GM21447 (cell line): ENCODE measurements at regions not wholly inside any gene's neighbourhood (a gene's known extent, or its start where the extent isn't known, plus 50 kb on each side); places are given as distances from the start of the nearest gene placed in this dataset.
"Not testable (repeated sequence)": the region's sequence is repeated elsewhere in the genome, so short reads cannot be mapped to it uniquely, and the experiment has no call there.

ENCODE experiments used
- ATAC-seq: cut with Tn5 transposase; IDR thresholded peaks from one replicate; pipeline ENCODE4 v1.9.1; 2021; ENCODE audit not compliant: unreplicated experiment

DNA sequence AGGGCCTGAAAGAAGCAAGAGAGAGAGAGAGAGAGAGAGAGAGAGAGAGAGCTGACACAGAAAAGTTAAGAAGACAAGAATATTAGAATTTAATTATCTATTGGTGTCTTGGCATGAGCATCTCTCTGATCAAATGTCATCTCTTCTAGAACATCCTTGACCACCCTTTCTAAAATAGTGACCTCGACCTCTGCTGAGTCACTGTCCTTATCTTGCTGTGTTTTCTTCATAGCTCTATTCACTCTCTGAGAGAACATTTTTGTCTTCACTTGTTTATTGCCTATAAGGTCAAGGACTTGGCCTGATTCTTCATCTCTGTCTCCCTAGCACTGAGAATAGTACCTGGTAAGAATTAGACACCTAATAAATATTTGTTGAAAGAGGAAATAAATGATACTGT lies 383.8 kb upstream of the RPS23 start:
- no peak for ATAC-seq

DNA sequence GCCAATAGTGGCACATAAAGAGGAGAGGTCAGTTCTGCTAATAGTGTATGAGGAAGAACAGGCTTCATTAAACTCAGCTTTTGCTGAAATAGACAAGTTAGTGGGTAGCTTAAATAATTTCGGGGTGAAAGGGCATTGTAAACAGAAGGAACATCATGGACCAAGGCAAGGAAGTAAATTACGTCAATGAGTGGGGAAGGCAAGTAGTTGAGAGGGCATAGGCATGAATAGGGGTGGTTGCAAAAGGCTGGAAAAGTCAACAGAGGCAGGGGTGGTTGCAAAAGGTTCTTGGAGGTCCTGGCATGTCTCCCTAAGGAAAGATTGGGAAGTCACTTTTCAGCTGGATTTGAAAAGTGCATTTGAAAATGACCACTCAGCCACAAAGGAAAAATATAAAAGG lies 383.3 kb upstream of the RPS23 start:
- ATAC-seq: no peak

DNA sequence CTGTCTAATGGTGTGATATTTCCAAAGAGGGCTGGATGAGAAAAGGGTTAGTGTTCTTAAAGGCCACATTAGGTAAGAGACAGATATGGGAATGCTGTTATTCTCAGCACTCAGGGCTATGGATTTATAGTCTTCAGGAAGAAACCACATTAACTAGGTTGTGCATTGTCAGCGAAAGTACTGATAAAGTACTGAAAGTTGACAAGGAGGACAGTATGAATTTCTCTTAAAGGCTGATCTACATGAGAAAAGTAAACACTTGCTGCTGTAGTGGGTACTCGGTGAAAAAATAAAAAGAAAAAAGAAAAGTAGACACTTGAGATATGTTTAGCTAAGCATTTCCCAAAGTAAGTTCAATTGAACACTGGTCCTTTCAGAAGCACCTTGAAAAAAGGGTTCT lies 381.0 kb upstream of the RPS23 start:
- ATAC-seq: no peak

DNA sequence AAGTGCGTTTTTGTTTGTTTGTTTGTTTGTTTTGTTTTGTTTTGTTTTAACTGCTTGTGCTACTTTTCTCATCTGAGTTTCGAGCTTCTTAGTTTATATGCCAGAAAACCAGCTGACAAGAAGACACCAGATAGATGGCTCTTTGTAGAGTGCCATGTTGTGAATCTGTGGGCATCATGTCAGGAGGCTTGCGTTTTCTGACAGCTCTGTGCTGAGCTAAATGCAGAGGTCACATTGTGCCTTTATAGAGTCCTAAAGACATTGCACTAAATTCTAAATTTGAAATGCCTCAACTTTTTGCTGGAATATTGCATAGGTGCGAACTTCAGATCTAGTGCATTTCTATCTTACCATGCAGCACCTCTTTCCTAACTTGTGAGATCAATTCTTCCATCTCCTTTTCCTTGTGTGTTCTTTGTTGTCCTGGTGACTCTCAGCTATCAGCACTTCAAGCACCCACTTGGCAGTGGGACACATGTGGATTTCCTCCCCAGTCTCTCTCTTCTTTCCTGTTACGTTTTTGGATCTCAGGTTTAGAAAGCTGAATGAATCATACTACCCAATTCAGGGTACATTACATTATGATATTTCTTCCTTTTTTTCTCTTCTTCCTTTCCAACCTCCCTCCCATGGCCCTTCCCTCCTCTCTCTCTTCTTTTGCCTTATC lies 379.0 kb upstream of the RPS23 start:
- no peak for ATAC-seq

DNA sequence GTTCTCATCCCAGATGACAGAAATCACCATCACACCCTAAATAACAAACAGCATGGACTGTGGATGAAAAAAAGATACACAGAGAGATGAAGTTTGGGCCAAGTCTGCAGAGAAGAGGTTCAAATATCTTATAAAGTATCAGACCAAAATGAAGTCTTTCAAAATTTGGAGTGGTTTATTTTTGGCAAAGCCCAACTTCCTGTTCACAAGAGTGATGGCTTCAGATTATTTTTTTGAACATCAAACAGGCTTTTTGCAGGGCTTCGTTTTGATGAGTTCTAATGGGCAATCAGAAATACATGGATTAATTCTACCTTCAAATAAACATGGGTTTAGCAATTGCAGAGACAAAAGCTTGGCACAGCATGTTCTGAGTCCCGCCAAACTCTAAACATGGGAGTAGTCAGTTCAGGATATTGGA lies 378.2 kb upstream of the RPS23 start:
- ATAC-seq: no peak

DNA sequence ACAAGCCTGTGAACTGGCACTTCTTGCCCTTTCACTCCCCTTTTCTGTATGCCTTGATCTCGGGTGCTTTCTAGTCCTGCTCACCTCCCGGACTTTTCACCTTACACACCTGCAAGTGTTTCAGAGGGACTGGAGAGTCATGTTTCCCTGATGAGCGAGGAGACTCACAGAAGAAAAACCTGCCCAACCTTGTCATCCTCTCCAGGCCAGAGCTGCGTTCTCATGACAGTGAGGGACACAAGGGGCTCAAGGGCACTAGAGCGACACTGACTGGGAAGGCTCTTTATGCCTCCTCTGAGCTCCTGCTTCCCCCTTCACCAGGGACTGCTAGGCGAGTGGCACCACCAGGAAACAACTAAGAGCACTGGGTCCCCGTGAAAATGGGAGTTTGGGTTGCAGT lies 376.9 kb upstream of the RPS23 start:
- ATAC-seq: no peak

DNA sequence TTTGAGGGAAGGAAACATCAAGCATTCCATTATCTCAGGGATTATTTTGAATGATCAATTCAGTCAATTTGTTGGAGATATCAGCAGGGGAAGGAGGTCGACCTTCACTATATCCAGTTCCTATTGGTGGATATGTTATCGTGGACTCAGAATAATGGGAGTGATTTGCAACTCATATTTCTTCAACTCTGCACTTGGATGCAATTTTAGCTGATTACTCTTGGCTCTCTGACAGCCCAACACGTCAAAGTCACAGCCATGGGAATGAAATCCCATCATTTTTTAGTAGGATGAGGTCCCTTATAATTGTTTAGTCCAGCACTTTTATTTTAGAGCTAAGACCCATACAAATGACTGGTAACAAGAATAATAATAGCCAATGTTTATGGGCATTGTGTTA lies 371.8 kb upstream of the RPS23 start:
- ATAC-seq: no peak

DNA sequence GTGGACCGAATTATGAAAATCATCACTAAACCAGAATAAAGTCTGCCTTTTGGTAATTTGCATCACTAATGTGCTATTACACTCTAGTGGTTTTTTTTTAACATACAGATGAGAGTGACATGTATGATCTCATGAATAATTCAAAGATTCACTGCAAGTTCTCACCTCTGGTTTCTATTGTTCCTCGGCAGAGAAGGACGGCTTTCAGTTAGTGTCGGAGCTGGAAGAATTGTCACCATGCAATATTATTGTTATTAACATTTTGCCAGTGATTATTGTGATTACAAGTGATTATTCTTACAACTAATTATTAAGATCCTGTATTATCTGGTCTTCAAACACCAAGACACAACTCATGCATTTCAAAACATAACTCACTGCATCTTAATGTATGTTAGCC lies 366.6 kb upstream of the RPS23 start:
- no peak for ATAC-seq

DNA sequence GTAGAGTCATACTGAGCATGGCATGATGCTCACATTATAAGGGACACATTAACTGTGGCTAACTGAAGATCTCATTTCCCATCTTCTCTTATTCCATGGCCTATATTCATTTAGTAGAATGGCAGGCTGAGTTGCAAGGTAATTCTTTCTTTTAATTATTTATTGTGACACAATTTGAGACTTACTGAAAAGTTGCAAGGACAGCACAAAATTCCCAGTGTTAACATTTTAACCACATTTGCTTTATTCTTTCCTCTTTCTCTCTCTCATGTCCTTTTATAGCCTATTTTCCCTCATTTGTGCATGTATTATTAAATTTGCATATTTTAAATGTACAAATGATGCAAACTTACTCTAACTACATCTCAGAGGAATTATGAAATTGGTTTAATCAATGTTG lies 366.1 kb upstream of the RPS23 start:
- ATAC-seq: no peak

DNA sequence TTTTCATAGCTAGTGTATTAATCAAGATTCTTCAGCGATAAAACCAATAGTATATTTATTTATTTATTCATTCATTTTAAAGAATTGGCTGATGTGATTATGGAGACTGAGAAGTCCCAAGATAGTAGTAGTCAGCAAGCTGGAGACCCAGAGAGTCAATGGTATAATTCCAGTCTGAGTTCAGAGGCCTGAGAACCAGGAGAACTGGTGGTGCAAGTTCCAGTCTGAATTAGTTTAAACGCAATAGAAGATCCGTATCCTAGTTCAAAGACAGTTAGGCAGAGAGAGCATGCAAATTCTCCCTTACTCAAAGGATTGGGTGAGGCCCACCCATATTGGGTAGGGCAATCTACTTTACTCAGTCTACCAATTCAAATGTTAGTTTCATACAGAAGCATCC lies 364.2 kb upstream of the RPS23 start:
- ATAC-seq: no peak

DNA sequence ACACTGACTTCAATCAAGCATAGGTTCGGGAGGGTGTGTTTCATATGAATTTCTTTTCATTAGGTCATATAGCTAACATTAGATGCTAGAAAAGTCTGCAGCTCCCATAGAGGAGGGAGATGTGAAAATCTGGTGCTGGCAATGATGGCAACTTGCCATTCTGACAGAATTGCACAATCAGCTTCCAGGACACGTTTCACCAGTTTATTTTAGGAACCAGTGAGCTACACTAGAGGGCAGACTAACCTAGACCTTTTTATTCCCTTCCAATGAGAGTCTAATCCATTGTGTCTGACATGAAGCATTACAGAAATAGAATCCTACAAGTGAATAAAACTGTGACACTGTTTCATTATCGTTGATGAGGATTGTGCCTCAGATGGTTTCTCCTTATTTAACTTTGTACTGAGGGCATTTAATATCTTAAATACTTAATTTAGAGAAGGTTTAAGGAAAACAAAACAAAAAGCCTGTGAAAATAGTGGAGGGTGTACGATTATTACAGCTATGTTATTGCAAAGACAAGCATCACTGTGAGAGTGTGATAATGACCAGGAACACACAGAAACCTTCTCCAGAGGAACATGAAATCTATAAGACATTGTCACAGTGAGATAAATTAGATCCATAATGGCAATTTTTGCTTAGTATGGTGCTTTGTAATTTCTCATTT lies 363.3 kb upstream of the RPS23 start:
- ATAC-seq: peak; percentile 78

DNA sequence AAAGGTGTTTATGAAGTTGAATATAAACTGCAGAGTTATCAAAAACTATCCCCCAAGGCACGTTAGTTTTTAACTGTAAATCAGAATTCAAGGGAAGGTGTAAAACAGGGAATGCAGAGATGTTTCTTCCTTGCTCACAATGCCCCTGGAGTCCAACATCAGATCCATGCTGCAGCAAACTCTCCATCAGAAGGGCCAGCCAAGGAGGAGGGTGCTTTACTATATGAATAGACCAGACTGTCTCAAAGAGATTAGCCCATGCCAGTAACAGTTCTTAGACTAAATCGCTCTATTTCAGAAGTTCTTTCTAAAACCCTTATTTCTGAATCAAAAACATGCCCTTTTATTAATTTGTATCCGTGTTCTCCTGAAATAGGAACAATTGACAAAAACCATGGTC lies 362.8 kb upstream of the RPS23 start:
- no peak for ATAC-seq

DNA sequence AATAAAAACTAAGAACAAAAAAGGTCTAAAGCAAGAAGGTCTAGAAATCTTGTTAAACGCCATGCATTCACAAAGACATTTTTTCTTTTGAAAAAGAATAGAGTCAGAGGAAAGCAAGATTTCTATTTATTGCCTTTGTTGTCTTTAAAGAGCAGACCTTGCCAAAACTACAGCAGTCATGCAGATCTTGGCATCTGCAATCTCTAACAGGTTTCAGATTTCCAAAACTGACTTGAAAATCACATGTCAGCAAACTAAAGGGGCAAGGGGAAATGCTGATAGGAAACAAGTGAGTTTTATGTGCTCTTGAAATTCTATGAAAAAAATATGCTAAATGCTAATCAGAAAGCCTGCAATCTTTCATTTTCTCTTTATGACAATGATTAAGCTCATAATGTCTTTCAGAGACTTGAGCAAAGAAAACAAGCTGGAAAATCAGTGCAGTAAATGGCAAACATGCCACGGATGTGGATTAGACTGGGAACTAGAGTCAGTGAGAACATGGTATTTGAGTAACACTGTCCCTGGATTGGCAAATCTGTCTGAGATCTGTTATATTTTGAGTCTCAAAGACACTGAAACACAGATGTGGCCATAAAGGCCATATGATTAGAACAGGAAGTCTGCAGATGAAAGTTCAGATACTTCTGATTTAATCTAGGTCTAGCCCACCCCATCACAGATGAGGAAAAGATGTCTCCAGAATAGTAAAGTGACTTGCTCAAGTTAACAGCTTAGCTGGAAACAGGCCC lies 361.4 kb upstream of the RPS23 start:
- no peak for ATAC-seq

DNA sequence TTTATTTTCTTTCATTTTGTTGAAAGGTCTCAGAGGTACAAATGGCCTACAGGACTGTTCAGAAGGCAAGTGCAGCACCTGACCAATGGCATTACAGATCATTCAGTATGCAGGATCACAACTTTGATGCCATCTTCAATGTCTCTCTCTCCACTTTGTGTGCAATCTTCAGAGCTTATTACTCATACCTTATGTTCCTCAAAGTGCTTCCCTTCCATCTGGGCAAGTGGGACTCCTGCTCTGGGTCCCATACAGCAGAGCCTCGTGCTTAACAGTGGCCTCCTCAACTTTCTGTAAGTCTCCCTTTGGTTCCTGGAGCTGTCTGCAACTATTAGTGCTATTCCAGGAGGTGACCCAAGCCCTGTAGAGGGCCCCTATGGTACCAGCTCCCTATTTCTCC lies 358.4 kb upstream of the RPS23 start:
- ATAC-seq: no peak

DNA sequence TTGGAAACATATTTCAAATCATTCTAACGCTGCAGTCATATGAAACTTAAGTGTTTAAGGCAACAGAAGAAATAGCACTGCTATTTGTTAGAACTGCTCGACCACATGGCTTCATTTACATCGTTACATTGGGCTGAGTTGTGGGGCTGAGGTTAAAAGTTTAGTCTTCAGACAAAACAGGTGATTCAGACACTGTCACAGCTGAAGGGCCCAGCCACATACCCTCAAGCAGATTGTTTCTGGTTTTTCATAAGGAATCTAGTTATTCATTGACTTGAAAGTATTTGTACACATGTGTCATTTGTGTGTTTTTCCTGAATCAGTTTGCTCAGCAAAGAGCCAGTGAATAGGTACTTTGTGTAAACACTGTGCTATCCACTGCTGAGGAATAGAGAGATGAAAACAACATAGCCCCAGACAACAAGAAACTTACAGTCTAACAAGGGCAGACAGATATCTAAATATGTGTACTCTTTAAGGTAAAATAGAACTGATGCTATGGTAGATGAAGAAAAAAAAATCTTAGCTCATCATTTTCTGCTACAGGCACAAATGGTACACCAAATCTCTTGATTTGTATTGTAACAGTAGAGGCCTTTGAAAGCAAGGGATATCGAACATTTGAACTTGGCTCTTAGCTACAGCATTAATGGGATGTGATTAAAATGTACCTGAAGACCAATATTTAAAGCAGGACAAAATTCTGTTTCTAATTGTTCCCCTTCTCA lies 357.6 kb upstream of the RPS23 start:
- ATAC-seq: peak; percentile 88

DNA sequence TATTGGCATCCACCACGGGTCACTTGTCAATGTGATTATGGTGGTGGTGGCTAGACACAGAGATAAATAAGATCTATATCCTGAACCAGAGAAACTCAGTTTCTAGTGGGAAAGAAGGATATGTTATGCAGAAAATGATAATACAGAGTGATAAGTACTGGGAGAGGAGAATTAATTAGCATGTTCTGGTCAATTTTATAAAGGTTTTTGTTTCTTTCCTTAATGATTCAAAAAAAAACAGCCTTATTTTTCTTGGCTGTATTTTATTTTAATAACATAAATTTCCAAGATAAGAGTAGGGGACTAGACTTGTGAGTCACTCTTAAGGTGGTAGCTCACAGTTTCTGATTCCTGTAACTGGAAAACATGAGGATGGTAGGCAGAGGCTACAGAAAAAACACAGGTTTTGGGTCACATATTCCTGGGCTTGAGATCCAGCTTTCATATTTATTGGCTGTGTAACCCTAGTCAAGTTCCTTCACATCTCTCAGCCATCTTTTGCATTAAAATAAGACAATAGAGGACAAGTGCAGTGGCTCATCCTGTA lies 350.3 kb upstream of the RPS23 start:
- no peak for ATAC-seq

DNA sequence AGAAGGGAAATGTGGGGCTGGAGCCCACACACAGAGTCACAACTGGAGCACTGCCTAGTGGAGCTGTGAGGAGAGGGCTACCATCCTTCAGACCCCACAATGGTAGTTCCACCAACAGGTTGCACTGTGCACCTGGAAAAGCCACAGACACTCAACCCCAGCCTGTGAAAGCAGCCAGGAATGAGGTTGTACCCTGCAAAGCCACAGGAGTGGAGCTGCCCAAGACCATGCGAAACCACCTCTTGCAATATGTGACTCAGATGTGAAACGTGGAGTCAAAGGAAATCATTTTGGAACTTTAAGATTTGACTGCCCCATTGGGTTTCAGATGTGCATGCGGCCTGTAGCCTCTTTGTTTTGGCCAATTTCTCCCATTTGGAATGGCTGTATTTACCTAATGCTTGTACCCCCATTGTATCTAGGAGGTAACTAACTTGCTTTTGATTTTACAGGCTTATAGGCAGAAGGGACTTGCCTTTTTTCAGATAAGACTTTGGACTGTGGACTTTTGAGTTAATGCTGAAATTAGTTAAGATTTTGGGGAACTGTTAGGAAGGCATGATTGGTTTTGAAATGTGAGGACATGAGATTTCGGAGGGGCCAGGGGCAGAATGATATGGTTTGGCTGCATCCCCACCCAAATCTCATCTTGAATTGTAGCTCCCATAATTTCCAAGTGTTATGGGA lies 348.9 kb upstream of the RPS23 start:
- ATAC-seq: not testable (repeated sequence)

DNA sequence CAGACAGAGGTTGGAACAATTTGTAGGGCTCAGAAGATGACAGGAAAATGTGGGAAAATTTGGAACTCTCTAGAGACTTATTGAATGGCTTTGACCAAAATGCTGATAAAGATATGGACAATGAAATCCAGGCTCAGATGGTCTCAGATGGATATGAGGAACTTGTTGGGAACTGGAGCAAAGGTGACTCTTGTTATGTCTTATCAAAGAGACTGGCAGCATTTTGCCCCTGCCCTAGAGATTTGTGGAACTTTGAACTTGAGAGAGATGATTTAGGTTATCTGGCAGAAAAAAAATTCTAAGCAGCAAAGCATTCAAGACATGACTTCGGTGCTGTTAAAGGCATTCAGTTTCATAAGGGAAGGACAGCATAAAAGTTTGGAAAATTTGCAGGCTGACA lies 347.9 kb upstream of the RPS23 start:
- not testable (repeated sequence) for ATAC-seq

DNA sequence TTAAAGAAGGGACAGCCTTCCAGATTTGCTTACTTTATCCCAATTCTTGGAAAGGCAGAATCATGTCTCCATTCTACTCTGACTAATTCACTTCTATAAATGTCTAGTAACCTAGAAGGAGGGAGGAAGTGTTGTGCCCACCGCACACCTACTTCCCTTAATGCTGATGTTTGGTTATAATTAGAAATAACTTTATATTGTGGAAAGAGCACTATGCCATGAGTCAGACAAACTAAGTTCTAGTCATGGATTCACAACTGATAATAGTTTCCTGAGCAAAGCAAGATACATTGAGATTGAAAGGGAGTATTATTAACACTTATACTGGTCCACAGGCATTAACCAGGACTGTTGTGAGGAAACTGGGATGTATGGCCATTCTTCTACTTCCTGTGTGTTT lies 345.9 kb upstream of the RPS23 start:
- ATAC-seq: no peak

DNA sequence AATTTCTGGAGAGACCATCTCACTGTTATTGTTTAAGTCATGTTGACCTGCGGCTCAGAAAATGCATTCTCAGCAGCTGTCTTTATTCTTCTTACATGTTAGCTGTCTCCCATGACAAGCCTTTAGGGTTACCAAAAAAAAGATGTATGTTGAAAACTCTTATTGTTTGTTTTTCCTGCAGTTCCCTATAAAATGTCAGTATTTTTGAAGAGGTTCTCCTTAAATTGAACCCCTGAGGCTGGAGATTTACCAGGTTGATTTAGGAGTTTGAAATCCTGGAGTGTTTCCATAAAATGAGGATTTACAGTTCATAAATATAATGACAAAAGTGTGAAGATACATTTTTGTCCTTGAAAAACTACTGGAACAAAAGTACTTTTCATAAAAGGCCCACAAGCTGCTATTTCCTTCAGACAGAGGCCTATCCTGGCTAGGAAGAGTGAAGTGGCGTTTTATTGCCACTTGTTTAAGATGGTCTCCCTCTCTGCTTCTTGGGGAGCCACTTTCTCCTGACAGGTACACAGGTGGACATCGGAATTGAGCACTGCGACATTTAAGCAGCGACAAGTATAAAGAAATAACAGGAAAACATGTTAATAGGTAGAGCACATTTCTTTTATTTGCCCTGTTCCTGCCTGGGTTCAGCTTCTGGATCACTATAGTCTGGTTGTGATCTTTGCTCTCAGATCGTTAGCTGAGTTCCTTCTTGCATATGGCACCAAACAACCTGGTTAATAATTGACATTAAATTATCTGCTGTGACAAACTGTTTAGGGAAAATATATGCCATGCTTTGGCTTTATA lies 344.8 kb upstream of the RPS23 start:
- no peak for ATAC-seq
